SK-N-SH (cell line): ENCODE measurements at regions not wholly inside any gene's neighbourhood (a gene's known extent, or its start where the extent isn't known, plus 50 kb on each side); places are given as distances from the start of the nearest gene placed in this dataset.

ENCODE experiments used
- CTCF ChIA-PET: fragments of 300-600, 350-600 bp; formaldehyde crosslinking; extraction: SDS; loops from one replicate; lab custom pipeline; 2021; lab: Yijun Ruan, JAX
- POLR2A ChIA-PET: fragments of 350-600 bp; sonication (Branson Sonifier 250); formaldehyde crosslinking; extraction: SDS; loops from one replicate; lab custom pipeline; 2020; ENCODE audit warnings: antibody characterized with exemption, inconsistent platforms; lab: Yijun Ruan, JAX
- DNase-seq: peaks from one replicate; pipeline ENCODE4 v3.0.0; 2012
- H2AFZ ChIP-seq: fragments of 200-600 bp; sonication (generic); 2 replicates; pipeline ENCODE4 v1.8.1; 2016; ENCODE audit warnings: antibody characterized with exemption, mild to moderate bottlenecking, low read depth
- H3F3A ChIP-seq: fragments of 200-600 bp; sonication (generic); replicated peaks from 2 replicates; pipeline ENCODE3; 2016; ENCODE audit warnings: antibody characterized with exemption, mild to moderate bottlenecking; ENCODE audit not compliant: insufficient read depth
- H3K27ac ChIP-seq, 2 experiments: fragments of 200-500 bp in 1 of 2; fragments of 200-600 bp in 1 of 2; sonication (Bioruptor generic) in 1 of 2; sonication (generic), shearing (Covaris generic) in 1 of 2; 2 replicates each; pipeline versions ENCODE4 v1.5.1 to v1.6.1; 2014 to 2016; ENCODE audit warnings: low read depth in 2 of 2, inconsistent platforms in 1 of 2, low read length in 1 of 2, mild to moderate bottlenecking in 1 of 2, mixed read lengths in 1 of 2
- H3K27me3 ChIP-seq: fragments of 200-600 bp; sonication (generic), shearing (Covaris generic); 2 replicates; pipeline ENCODE4 v1.6.1; 2016; ENCODE audit warnings: mixed run types; ENCODE audit not compliant: insufficient read depth
- H3K36me3 ChIP-seq, 2 experiments: fragments of 200-500 bp in 1 of 2; fragments of 200-600 bp in 1 of 2; sonication (Bioruptor generic) in 1 of 2; sonication (generic) in 1 of 2; replicated peaks in 1 of 2; 2 replicates each; pipeline versions ENCODE3 to v1.5.1; 2014 to 2016; ENCODE audit warnings: low read length in 1 of 2, mild to moderate bottlenecking in 1 of 2; ENCODE audit not compliant: insufficient read depth in 2 of 2, control insufficient read depth in 1 of 2
- H3K4me1 ChIP-seq, 2 experiments: fragments of 200-500 bp in 1 of 2; fragments of 200-600 bp in 1 of 2; sonication (Bioruptor generic) in 1 of 2; sonication (generic), shearing (Covaris generic) in 1 of 2; 2 replicates each; pipeline versions ENCODE4 v1.5.1 to v1.6.1; 2014 to 2016; ENCODE audit warnings: low read depth in 1 of 2, low read length in 1 of 2, mixed run types in 1 of 2; ENCODE audit not compliant: insufficient read depth in 2 of 2, control insufficient read depth in 1 of 2
- H3K4me2 ChIP-seq: fragments of 200-600 bp; sonication (generic), shearing (Covaris generic); 2 replicates; pipeline ENCODE4 v1.6.1; 2017; ENCODE audit warnings: mixed run types
- H3K4me3 ChIP-seq, 2 experiments: fragments of 200-500 bp in 1 of 2; fragments of 200-600 bp in 1 of 2; sonication (Bioruptor generic) in 1 of 2; sonication (generic), shearing (Covaris generic) in 1 of 2; 2 replicates each; pipeline versions ENCODE4 v1.5.1 to v1.8.1; 2014 to 2016; ENCODE audit warnings: low read depth in 2 of 2, inconsistent platforms in 1 of 2, low read length in 1 of 2, mild to moderate bottlenecking in 1 of 2, mixed read lengths in 1 of 2, moderate library complexity in 1 of 2
- H3K79me2 ChIP-seq: fragments of 200-600 bp; sonication (generic); 2 replicates; pipeline ENCODE4 v1.8.1; 2017; ENCODE audit warnings: mild to moderate bottlenecking; ENCODE audit not compliant: insufficient read depth
- H3K9ac ChIP-seq: fragments of 200-600 bp; sonication (generic); 2 replicates; pipeline ENCODE4 v1.6.1; 2017; ENCODE audit warnings: mixed run types
- H3K9me2 ChIP-seq: fragments of 200-600 bp; sonication (generic); 2 replicates; pipeline ENCODE4 v1.6.1; 2017; ENCODE audit warnings: mixed run types
- H3K9me3 ChIP-seq: fragments of 200-600 bp; sonication (generic); 2 replicates; pipeline ENCODE4 v1.6.1; 2017; ENCODE audit warnings: mixed run types, mild to moderate bottlenecking, moderate library complexity
- H4K20me1 ChIP-seq: fragments of 200-600 bp; sonication (generic); 2 replicates; pipeline ENCODE4 v1.6.1; 2017; ENCODE audit warnings: mild to moderate bottlenecking, mixed run types; ENCODE audit not compliant: insufficient read depth
- CHD2 ChIP-seq: fragments of 150-350 bp; IDR thresholded peaks from 2 replicates; pipeline ENCODE4 v1.6.1; 2018; ENCODE audit warnings: low read length; ENCODE audit not compliant: partially characterized antibody
- EP300 ChIP-seq, 2 experiments: IDR thresholded peaks; 2 replicates each; pipeline versions ENCODE4 v1.4.0 to v1.6.1; 2012; ENCODE audit warnings: borderline replicate concordance in 1 of 2, low read depth in 1 of 2, low read length in 1 of 2
- FOXJ3 ChIP-seq: sonication (generic); formaldehyde crosslinking; IDR thresholded peaks from 2 replicates; pipeline ENCODE4 v1.5.1; 2020; ENCODE audit warnings: mild to moderate bottlenecking, missing genetic modification reagents
- GABPA ChIP-seq: IDR thresholded peaks from 2 replicates; pipeline ENCODE4 v1.4.0; 2012; ENCODE audit warnings: low read depth, mild to moderate bottlenecking
- JUND ChIP-seq: IDR thresholded peaks from 2 replicates; pipeline ENCODE4 v1.4.0; 2012
- MEF2A ChIP-seq: IDR thresholded peaks from 2 replicates; pipeline ENCODE4 v1.4.0; 2012; ENCODE audit warnings: low read depth, borderline replicate concordance
- MXI1 ChIP-seq: IDR thresholded peaks from 2 replicates; pipeline ENCODE4 v1.6.1; 2012; ENCODE audit warnings: mild to moderate bottlenecking, low read depth, low read length, improper control_type of control experiment
- NFIC ChIP-seq: IDR thresholded peaks from 2 replicates; pipeline ENCODE4 v1.4.0; 2012; ENCODE audit warnings: borderline replicate concordance
- NRF1 ChIP-seq: IDR thresholded peaks from 2 replicates; pipeline ENCODE4 v1.6.1; 2012; ENCODE audit warnings: low read depth, mild to moderate bottlenecking, low read length
- POLR2AphosphoS5 ChIP-seq: IDR thresholded peaks from 2 replicates; pipeline ENCODE4 v1.6.1; 2012; ENCODE audit warnings: low read depth, low read length
- RAD21 ChIP-seq: IDR thresholded peaks from 2 replicates; pipeline ENCODE4 v1.6.1; 2012; ENCODE audit warnings: mild to moderate bottlenecking, low read length
- RCOR1 ChIP-seq: fragments of 150-350 bp; IDR thresholded peaks from 2 replicates; pipeline ENCODE4 v1.6.1; 2017; ENCODE audit warnings: antibody characterized with exemption, low read length
- RXRA ChIP-seq: IDR thresholded peaks from 2 replicates; pipeline ENCODE4 v1.4.0; 2012; ENCODE audit warnings: low read depth, mild to moderate bottlenecking, borderline replicate concordance
- TCF12 ChIP-seq: IDR thresholded peaks from 2 replicates; pipeline ENCODE4 v1.4.0; 2012
- WGBS: methylation state at CpG from one replicate; pipeline ENCODE4 v1.1.6; 2017; ENCODE audit warnings: low lambda C conversion rate; 5-methylcytosine and 5-hydroxymethylcytosine counted together
- TF ChIP-seq, protein P1 (sequence below): IDR thresholded peaks from 2 replicates; pipeline ENCODE4 v1.6.1; 2012; ENCODE audit warnings: mild to moderate bottlenecking, low read depth, low read length, moderate library complexity
- TF ChIP-seq, protein P2 (sequence below): IDR thresholded peaks from 2 replicates; pipeline ENCODE4; 2012
- TF ChIP-seq, protein P3 (sequence below): IDR thresholded peaks from 2 replicates; pipeline ENCODE4 v1.4.0; 2012; ENCODE audit warnings: low read depth
- TF ChIP-seq, protein P4 (sequence below): IDR thresholded peaks from 2 replicates; pipeline ENCODE4 v1.4.0; 2012; ENCODE audit warnings: low read depth, borderline replicate concordance
- TF ChIP-seq, protein P5 (sequence below): fragments of 150-350 bp; IDR thresholded peaks from 2 replicates; pipeline ENCODE4 v1.6.1; 2016; ENCODE audit warnings: mild to moderate bottlenecking, low read depth, low read length
- TF ChIP-seq, protein P6 (sequence below): IDR thresholded peaks from 2 replicates; pipeline ENCODE4 v1.4.0; 2012; ENCODE audit warnings: low read depth, borderline replicate concordance

DNA sequence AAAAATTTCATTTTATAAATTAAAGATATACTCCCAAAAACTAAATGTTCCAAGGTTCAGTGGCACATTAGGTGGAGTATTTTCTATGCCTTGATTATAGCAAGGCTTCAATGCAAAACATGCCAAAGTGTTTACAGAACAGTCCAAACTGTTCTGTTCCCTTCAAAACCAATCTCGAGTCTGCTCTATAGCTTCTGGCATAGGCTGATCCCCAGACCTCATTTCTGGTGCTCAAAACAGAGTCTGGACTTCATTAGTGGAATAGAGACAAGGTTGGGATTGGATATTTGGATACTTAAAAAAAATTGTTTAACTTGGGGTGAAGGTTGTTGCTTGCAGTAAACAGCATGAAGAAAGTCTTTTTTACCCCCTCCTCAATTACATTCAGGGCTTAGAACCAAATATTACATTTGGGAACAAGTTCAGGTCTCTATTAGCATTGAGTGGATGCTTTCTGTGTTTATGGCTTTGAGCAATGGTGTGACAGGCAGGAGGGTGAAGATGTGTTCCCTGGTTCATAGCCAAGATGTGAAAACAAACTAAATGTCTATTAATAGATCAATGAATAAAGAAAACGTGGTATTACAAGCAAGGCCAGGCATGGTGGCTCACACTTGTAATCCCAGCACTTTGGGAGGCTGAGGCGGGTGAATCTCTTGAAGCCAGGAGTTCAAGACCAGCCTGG lies 208.1 kb upstream of the RND3 start (continued):
- TF ChIP-seq, protein P1, sequence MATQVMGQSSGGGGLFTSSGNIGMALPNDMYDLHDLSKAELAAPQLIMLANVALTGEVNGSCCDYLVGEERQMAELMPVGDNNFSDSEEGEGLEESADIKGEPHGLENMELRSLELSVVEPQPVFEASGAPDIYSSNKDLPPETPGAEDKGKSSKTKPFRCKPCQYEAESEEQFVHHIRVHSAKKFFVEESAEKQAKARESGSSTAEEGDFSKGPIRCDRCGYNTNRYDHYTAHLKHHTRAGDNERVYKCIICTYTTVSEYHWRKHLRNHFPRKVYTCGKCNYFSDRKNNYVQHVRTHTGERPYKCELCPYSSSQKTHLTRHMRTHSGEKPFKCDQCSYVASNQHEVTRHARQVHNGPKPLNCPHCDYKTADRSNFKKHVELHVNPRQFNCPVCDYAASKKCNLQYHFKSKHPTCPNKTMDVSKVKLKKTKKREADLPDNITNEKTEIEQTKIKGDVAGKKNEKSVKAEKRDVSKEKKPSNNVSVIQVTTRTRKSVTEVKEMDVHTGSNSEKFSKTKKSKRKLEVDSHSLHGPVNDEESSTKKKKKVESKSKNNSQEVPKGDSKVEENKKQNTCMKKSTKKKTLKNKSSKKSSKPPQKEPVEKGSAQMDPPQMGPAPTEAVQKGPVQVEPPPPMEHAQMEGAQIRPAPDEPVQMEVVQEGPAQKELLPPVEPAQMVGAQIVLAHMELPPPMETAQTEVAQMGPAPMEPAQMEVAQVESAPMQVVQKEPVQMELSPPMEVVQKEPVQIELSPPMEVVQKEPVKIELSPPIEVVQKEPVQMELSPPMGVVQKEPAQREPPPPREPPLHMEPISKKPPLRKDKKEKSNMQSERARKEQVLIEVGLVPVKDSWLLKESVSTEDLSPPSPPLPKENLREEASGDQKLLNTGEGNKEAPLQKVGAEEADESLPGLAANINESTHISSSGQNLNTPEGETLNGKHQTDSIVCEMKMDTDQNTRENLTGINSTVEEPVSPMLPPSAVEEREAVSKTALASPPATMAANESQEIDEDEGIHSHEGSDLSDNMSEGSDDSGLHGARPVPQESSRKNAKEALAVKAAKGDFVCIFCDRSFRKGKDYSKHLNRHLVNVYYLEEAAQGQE: no peak
- TF ChIP-seq MXI1: no peak
- TF ChIP-seq, all 33 proteins: peak for 0

DNA sequence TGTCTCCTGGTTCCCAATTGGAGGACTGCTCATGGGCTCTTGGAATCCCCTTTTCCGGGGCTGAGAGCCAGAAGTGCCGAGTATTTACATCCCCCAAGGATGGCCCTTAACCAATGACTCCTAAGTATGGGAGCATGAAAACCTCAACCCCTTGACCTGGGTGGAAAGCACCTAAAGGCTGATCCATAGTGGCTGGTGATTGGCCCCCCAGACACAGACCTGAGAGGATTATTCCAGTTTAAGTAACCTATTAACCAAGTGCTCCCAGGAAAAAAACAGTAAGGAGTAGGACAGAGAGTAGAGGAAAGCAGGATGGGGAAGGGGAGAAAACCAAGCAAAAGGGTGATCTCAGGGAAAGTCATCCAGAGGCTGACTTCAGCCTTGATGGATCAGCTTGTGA lies 206.1 kb upstream of the RND3 start:
- no peaks in the 10 kb centered on the region for H4K20me1 ChIP-seq
- no peak overlapping the region for H3K4me3 ChIP-seq
- TF ChIP-seq TCF12: no peak
- TF ChIP-seq, protein P2, sequence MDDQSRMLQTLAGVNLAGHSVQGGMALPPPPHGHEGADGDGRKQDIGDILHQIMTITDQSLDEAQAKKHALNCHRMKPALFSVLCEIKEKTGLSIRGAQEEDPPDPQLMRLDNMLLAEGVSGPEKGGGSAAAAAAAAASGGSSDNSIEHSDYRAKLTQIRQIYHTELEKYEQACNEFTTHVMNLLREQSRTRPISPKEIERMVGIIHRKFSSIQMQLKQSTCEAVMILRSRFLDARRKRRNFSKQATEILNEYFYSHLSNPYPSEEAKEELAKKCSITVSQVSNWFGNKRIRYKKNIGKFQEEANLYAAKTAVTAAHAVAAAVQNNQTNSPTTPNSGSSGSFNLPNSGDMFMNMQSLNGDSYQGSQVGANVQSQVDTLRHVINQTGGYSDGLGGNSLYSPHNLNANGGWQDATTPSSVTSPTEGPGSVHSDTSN: no peak
- TF ChIP-seq NRF1: no peak
- TF ChIP-seq GABPA: no peak
- no peak for TF ChIP-seq CHD2
- no peak for TF ChIP-seq RAD21
- no peak for TF ChIP-seq EP300 (IDR thresholded peaks at IDR 0.05; ENCODE audit: borderline replicate concordance in 1 of 2, low read depth in 1 of 2, low read length in 1 of 2)
- no peak for TF ChIP-seq JUND
- no peak for TF ChIP-seq FOXJ3
- TF ChIP-seq, protein P3, sequence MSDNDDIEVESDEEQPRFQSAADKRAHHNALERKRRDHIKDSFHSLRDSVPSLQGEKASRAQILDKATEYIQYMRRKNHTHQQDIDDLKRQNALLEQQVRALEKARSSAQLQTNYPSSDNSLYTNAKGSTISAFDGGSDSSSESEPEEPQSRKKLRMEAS: no peak
- no peak for TF ChIP-seq POLR2AphosphoS5
- TF ChIP-seq NFIC: no peak
- TF ChIP-seq RCOR1: no peak
- no peak for TF ChIP-seq RXRA
- TF ChIP-seq, protein P4, sequence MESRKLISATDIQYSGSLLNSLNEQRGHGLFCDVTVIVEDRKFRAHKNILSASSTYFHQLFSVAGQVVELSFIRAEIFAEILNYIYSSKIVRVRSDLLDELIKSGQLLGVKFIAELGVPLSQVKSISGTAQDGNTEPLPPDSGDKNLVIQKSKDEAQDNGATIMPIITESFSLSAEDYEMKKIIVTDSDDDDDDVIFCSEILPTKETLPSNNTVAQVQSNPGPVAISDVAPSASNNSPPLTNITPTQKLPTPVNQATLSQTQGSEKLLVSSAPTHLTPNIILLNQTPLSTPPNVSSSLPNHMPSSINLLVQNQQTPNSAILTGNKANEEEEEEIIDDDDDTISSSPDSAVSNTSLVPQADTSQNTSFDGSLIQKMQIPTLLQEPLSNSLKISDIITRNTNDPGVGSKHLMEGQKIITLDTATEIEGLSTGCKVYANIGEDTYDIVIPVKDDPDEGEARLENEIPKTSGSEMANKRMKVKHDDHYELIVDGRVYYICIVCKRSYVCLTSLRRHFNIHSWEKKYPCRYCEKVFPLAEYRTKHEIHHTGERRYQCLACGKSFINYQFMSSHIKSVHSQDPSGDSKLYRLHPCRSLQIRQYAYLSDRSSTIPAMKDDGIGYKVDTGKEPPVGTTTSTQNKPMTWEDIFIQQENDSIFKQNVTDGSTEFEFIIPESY: no peak
- TF ChIP-seq MEF2A: no peak
- TF ChIP-seq, protein P5, sequence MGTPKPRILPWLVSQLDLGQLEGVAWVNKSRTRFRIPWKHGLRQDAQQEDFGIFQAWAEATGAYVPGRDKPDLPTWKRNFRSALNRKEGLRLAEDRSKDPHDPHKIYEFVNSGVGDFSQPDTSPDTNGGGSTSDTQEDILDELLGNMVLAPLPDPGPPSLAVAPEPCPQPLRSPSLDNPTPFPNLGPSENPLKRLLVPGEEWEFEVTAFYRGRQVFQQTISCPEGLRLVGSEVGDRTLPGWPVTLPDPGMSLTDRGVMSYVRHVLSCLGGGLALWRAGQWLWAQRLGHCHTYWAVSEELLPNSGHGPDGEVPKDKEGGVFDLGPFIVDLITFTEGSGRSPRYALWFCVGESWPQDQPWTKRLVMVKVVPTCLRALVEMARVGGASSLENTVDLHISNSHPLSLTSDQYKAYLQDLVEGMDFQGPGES: no peak
- TF ChIP-seq, protein P6, sequence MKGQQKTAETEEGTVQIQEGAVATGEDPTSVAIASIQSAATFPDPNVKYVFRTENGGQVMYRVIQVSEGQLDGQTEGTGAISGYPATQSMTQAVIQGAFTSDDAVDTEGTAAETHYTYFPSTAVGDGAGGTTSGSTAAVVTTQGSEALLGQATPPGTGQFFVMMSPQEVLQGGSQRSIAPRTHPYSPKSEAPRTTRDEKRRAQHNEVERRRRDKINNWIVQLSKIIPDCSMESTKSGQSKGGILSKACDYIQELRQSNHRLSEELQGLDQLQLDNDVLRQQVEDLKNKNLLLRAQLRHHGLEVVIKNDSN: no peak
- H3F3A ChIP-seq: no peaks in the 10 kb centered on the region
- ChIA-PET CTCF (no interaction called here), POLR2A (no interaction called here)
- H3K4me2 ChIP-seq: no peak overlapping the region
- H3K79me2 ChIP-seq: no peaks in the 10 kb centered on the region
- no peak overlapping the region for H3K27ac ChIP-seq
- no peaks in the 10 kb centered on the region; a peak in 1 of 4 replicates for H3K4me1 ChIP-seq
- H3K27me3 ChIP-seq: no peaks in the 10 kb centered on the region
- H2AFZ ChIP-seq: no peak overlapping the region
- 71% methylated on average over 2 of the region's 2 CpGs for WGBS
- H3K9ac ChIP-seq: no peak overlapping the region
- H3K36me3 ChIP-seq: no peaks in the 10 kb centered on the region
- H3K9me3 ChIP-seq: no peaks in the 10 kb centered on the region
- DNase-seq: no peak
- no peaks in the 10 kb centered on the region for H3K9me2 ChIP-seq
